ENCODE measurements at regions not wholly inside any gene's neighbourhood (a gene's known extent, or its start where the extent isn't known, plus 50 kb on each side); places are given as distances from the start of the nearest gene placed in this dataset.
"Not testable (repeated sequence)": the region's sequence is repeated elsewhere in the genome, so short reads cannot be mapped to it uniquely, and the experiment has no call there.

DNA sequence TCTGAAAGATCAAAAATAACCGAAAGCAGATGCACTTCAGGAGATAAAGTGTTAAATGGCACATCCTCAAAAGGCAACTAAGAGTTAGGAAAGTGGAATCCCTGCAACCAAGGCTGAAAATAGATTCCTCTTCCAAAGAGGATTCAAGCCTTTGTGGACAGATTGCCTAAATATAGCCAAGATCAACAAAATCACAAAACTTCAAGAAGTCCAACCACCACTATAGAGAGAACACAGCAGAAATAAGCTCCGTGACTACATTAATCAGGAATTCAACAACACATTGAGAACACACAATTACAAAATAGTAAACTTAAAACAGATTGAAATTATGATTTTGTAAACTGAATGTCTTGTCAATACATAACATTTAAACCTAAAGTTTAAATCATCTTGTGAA is 165.7 kb downstream of the LNPK start:
- no peak for DNase-seq (ENCODE audit: low spot score)
- intact Hi-C loops (cut with DNase I) = no loop called here

DNA sequence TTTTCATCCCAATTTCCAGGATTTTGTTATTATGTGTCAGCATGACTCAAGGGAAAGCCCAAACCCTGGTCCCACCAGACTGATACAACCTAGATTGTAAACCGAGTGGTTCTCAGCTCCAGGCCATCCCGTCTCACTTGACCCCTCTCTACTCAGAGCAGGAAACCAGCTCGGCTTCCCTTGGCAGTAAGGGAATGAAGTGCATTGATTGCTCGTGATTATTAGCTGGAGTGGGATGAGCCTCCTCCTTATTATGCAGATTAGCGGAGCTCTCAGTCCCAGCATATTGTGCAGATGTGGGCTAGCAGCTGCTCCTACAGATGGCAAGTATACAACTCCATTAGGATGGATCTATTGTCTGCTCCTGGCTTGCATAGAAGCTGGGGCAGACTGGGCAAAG is 167.6 kb downstream of the LNPK start:
- intact Hi-C loops (cut with DNase I) = no loop called here
- no peak for DNase-seq (ENCODE audit: low spot score)

DNA sequence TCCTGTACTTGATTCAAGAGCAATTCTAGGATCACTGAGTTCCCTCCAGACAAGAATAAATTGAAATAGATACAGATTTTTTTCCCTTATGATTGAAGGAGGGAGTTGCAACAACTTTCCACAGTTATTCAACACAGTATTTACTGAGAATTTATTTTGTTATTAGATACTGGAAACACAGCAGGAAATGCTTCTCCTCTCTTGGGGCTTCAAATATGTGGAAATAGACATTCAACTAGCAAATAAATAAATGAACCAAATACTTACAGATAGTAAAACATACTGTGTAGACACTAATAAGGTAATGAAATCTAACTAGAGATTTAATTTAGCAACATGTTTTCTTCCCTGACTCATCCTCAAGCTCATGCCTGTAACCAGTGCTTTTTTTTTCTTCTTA is 169.2 kb downstream of the LNPK start:
- intact Hi-C loops (cut with DNase I) = no loop called here
- DNase-seq (ENCODE audit: low spot score) = no peak

DNA sequence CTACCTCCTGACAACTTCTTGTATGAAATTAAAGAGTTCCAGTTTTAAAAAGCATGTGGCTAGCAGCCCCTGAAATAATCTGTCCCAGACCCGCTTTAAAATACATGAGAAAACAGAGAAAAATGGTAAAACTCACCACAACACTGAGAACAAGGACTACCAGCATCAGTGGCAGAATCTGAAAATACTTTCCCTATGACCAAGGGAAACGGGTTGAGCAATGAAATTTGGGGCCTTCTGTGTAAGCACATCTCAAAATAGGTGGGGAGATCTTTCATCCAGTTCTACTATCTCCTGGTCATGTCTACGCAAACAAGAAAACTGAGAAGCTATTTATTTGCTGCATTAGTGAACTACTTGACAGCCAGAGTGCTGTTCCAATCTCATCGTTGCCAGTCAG is 172.3 kb downstream of the LNPK start:
- intact Hi-C loops (cut with DNase I) = no loop called here
- no peak for DNase-seq (ENCODE audit: low spot score)

DNA sequence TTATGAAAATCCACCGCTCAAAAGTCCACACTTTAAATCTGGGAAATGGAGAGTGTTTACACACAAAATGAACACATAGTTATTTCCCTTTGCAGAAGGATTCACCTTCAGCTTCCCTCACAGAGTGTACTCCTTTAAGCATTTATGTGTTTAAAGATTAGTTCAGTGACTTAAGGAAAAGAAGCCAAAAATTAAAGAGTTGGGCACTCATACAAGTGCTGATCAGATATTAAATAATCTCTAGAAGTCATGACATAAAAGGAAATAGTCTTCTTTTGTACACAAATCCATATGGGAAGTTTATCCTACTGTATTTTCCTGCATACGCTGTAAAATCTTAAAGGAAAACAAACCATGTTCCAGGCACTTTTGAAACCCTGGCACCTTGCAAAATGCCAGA is 174.2 kb downstream of the LNPK start:
- DNase-seq (ENCODE audit: low spot score) = no peak

DNA sequence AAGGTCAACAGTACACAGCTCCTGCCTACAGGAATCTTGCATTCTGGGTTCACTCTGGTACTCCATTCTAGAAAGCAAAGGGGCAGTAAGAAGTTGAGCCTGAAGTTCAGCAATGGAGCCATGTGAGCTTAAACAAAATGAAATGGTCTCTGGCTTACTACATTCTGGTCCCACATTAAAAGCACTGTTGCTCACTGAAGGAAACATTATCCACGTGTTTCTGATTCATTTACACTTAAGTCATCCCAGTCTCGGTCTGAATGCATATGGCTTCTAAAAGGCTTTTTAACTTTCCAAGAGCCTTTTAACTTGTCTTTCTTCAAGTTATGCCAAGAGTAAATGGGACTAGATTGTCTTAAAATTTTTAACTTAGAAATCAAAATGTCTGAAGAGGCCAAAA is 177.8 kb downstream of the LNPK start:
- intact Hi-C loops (cut with DNase I) = no loop called here
- DNase-seq (ENCODE audit: low spot score) = no peak

More for the DNA sequence above, 174.2 kb downstream of the LNPK start:
- intact Hi-C loops (cut with DNase I) = no loop called here

GRCh38 chr2:175823707-175824073 is 178.4 kb downstream of the LNPK start:
- intact Hi-C loops (cut with DNase I) = no loop called here
- DNase-seq (ENCODE audit: low spot score) = no peak

- intact Hi-C loops (cut with DNase I) = no loop called here
- DNase-seq (ENCODE audit: low spot score) = no peak
Observed at GRCh38 chr2:175823002-175823706, 178.9 kb downstream of the LNPK start.

- DNase-seq (ENCODE audit: low spot score) = no peak
- intact Hi-C loops (cut with DNase I) = no loop called here
Observed at GRCh38 chr2:175817221-175817620, 184.8 kb downstream of the LNPK start.

DNA sequence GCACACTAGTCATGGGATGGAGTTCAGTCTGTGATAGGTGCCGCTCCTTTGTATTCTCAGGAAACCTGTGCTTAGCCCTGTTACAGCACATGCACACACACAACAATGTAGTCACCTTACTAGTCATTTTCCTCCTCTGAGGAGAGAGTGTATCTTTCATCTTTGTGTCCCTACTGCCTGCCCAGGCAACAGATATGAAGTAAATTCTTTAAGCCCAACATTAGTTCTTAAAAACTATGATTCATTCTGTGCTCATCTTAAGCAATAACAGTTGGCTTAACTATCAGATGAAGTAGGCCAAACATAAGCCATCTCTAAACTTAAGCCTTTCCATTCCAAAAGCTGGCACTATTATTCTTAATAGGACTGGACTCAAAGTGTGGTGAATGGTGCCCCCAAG is 186.5 kb downstream of the LNPK start:
- no peak for DNase-seq (ENCODE audit: low spot score)
- intact Hi-C loops (cut with DNase I) = no loop called here

DNA sequence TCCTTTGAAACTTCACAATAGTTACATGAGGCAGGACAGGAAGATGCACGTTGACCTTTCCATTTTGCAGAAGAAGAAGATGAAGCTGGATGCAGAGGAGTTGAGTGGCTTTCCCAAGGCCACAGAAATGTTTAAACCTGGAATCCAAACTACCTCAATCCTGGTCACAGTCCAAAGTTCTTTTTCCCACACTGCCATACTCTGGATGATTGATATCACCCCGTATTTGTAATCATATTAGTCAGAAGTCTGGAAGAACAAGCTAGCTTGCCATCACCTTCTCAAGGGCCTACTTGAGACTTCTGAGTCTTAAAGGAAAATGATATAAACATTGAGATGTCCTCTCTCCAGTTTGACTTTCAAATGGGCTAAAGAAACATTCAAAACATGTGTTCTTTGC is 190.1 kb downstream of the LNPK start:
- intact Hi-C loops (cut with DNase I) = no loop called here
- no peak for DNase-seq (ENCODE audit: low spot score)

DNA sequence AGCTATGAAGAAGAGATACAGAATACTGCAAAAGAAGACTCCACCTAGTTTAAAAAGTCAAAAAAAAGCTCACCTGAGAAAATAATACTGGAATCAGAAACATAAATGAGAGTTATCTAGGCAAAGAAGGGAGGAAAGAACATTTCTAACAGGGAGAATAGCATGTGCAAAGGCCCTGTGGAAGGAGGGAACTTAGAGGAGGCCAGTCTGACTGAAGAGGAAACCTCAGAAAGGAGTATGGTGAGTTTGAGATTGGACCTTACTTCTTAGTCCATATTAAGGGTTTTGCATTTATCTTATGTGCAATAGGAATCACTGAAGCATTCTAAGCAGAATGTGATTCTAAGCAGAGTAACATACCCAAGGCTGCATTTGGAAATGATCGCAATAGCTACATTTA is 193.2 kb downstream of the LNPK start:
- DNase-seq (ENCODE audit: low spot score) = no peak
- intact Hi-C loops (cut with DNase I) = no loop called here

DNA sequence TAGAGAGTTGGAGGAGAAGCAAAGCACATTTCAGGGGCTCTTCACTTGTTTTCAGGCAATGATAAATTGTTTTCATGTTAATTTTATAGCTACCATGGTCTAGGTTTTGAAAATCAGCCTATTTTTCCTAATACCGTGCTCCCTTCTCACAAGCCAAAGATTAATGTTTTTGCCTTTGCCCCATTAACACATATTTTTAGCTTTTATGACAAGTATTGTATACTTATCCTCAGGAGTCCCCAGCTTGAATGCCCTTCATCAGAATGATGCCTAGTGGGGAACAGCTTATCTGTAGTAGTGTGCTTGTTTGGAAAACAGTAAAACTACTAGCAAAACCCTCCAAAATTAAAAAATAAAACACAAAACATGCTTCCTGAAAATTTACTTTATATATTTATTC is 194.0 kb downstream of the LNPK start:
- intact Hi-C loops (cut with DNase I) = no loop called here
- DNase-seq (ENCODE audit: low spot score) = no peak

DNA sequence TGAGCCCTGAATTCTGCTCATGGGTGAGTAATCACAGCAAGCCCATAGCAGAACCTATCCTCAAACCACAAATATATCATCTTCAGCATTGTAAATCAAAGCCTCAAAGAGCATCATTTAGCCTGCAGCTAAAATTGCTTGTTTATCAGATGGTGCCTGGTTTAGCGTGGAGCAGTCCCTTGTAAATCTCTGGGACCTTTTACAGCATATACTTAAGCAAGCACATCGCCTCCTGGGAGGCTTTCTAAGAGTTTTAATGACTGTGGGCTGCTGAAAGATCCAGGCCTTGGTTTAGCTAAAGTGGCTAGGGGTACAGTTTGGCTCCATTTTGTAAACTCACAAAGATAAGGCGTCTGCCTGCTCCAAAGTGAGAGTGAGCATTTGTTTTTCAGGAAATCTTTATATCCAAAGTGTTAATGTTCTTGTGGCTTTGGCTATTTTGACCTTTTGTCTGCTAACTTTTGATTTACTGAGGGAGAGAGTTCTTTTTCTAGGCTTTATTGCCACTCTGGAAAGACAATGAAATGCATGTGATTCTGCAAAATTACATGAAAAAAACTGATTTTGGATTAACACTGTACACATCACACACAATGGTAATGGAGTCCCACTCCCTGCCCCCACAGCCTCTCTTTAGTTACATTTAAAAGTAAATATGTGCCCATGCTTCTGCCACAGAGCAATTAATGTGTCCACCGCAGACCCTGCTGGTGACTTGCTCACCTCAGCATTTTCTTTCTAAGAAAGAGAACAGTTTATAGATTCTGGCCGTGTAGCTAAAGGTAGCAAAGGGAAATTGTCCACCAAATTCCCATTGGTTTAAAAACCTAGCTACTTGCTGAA is 194.8 kb downstream of the LNPK start:
- DNase-seq (ENCODE audit: low spot score) = no peak

DNA sequence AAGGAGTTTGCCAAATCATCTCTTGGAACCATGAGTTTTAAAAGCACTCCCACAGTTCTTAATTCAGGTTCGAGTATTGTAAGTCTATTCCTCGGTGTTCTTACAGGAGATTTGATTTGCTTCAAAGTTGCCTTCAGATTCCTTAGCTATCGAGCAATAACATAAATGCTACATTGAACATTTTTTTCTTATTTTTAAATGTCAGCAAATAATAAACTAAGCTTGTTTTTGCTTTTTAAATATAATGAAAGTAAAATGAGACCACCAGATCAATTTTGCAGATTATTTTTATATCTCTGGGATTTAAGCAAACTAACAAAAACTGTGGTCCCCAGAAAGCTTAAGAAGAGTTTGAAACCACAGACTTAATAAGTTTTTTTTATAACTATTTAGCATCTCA is 195.5 kb downstream of the LNPK start:
- intact Hi-C loops (cut with DNase I) = no loop called here
- no peak for DNase-seq (ENCODE audit: low spot score)

More for the DNA sequence above, 194.8 kb downstream of the LNPK start:
- intact Hi-C loops (cut with DNase I) = no loop called here

GRCh38 chr2:175806125-175806490 is 196.0 kb downstream of the LNPK start:
- DNase-seq (ENCODE audit: low spot score) = no peak
- intact Hi-C loops (cut with DNase I) = no loop called here

- intact Hi-C loops (cut with DNase I) = no loop called here
- DNase-seq (ENCODE audit: low spot score) = no peak
Observed at GRCh38 chr2:175805442-175806124, 196.5 kb downstream of the LNPK start.

GRCh38 chr2:175804122-175804521 is 197.9 kb downstream of the LNPK start:
- intact Hi-C loops (cut with DNase I) = no loop called here
- DNase-seq (ENCODE audit: low spot score) = no peak

- intact Hi-C loops (cut with DNase I) = loop anchor here (10.0 kb wide), 1 partner anchor 88 kb away; no protein-coding TSS in a partner anchor
- DNase-seq (ENCODE audit: low spot score) = not testable (repeated sequence)
Observed at GRCh38 chr2:175796422-175796821, 205.6 kb downstream of the LNPK start.

GRCh38 chr2:175793648-175794047 is 208.4 kb downstream of the LNPK start:
- no peak for DNase-seq (ENCODE audit: low spot score)
- intact Hi-C loops (cut with DNase I) = loop anchor here (2.0 to 10.0 kb wide), 2 partner anchors 61 to 91 kb away; no protein-coding TSS in a partner anchor

DNA sequence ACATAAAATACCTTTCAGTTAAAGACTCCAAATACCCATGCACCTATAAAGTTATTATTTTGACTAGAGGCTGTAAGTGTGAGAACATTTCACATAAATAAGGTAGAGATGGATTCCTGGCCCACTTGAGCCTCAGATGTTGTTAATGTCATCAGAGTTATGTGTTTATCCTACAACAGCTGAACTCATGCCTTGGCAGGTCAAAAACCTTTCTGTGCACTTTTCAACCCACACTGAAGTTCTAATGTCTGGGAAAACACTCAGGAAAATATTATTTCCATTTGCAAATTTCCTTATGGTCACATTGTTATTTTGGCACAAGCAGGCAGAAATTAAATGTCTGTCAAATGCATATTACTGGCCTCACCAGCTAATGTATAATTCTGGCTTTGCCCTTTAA is 209.2 kb downstream of the LNPK start:
- intact Hi-C loops (cut with DNase I) = loop anchor here (2.0 to 10.0 kb wide), 2 partner anchors 62 to 92 kb away; no protein-coding TSS in a partner anchor
- DNase-seq (ENCODE audit: low spot score) = no peak

Data from cardiac septum (tissue), 1 donor.